Activated gamma-delta T cell treated with anti-CD3 and anti-CD28 coated beads, Interleukin-2, amount 50 U/mL, for 16 hours (primary cell): ENCODE measurements at regions not wholly inside any gene's neighbourhood (a gene's known extent, or its start where the extent isn't known, plus 50 kb on each side); places are given as distances from the start of the nearest gene placed in this dataset.
"Not testable (repeated sequence)": the region's sequence is repeated elsewhere in the genome, so short reads cannot be mapped to it uniquely, and the experiment has no call there.

ENCODE experiments used
- DNase-seq: peaks from one replicate; pipeline ENCODE4 v3.0.0-alpha.2; 2020; ENCODE audit warnings: low read depth

DNA sequence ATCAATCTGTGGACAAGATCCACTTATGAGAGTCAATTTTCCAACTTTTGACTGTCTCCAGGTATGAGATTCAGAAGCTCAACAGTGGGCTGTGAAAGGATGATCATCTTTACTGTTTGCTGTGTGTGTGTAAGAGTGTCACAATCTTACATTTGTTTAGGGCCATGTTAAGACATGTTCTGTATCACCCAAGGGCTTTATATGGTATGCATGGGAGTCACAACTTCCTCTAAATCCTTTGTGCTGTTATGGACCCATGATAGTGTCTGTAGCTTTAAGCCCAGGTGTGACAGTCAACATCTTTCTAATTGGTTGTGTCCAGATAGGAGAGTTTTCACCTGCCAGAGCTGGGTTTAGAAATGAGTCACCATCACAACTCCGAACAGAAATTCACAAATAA lies 70.2 kb downstream of the ZNF726 start:
- not testable (repeated sequence) for DNase-seq

DNA sequence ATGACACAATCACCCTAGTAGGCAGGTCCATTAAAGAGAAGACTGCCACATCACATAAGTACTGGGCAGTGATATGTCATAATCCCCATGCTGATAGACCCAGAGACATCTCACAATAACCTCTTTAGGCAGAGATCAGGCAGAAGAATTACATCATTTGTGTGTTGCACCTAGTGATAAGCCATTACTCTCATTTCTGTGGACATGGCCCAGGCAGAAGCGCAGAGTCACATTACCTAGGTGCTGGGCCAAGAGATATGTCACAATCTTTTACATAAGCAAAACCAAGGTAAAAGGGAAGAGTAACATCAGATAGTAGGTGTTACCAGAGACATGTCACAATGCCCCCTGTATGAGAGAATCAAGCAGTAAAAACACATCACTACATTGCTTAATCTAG lies 71.9 kb downstream of the ZNF726 start:
- DNase-seq: no peak

DNA sequence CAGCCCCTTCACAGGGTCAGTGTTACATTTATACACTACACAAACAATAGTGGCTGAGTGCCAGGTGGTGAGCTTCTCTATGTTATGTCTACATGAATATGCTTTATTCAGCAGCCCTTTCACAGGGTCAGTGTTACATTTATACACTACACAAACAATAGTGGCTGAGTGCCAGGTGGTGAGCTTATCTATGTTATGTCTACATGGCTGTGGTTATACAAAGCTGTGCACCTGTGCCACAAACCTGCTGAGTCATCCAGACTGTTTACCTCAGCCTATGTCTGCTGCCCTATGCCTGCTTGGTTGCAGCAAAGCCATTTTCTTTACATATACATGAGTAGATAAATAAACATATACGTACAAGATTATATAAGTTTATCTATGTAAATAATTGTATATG lies 76.5 kb downstream of the ZNF726 start:
- DNase-seq: no peak

DNA sequence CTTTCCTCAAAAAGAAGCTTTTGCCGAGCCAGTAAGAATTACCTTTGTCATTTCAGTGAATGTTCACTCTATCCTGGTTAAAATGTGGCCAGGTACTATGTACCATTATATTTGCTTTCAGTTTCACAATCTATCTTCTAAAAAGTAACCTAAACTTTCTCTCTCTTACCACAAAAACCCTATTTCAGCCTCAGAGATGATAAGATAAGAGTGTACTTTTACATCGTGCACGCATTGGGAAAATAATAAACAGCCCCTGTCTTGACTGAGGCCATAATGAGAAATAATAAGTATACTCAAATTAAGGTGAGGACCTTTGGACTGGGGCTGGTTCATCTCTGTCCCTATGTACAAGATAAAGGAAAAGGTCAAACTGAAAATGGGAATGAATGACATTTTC lies 77.7 kb downstream of the ZNF726 start:
- DNase-seq: no peak

DNA sequence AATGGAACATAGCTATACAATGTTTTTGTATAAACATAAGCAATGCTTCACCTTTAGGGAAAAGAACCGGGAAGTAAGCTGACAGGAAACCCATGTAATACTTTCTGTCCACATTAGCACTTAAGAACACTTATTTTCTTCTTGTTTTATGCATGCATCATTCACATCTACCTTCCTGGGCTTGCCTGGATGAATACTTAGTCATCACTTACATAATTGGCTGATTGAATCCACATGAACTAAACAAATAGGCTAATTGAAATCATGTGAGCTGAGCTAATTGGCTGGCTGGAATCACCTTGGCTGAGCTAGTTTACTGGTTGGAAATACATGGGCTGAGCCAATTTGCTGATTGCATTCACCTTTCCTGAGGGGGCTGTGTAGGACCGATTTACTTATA lies 78.8 kb downstream of the ZNF726 start:
- no peak for DNase-seq

DNA sequence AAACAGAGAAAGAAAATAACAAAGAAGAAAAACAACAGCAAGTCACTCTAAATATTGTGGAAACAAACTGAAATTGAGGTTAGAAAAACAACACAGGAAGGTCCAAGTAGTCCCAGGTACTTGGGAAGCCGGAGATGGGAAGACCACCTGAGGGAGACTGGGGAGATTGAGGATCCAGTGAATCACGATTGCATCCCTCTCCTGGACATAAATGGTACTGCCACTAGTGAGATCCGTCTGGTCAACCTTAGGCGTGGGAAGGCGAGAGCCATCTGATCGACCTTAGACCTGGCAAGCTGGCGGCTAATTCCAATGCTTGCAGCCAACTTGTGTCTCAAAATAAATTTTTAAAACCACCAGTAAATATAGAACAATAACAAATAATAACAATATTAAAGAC lies 81.9 kb downstream of the ZNF726 start:
- no peak for DNase-seq

DNA sequence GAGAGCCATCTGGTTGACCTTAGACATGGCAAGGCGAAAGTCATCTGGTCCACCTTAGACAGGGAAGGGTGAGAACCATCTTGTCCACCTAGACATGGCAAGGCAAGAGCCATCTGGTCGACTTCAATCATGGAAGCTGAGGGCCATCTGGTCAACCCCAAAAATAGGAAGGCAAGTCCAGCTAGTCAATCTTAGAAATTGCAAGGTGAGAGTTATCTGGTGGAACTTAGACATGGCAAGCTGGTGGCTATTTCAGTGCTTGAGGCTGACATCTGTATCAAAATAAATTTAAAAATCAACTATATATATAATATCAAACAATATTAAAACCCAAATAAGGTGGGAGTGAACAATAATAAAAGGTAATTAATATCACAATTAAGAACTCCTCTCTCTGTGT lies 83.9 kb downstream of the ZNF726 start:
- DNase-seq: no peak

DNA sequence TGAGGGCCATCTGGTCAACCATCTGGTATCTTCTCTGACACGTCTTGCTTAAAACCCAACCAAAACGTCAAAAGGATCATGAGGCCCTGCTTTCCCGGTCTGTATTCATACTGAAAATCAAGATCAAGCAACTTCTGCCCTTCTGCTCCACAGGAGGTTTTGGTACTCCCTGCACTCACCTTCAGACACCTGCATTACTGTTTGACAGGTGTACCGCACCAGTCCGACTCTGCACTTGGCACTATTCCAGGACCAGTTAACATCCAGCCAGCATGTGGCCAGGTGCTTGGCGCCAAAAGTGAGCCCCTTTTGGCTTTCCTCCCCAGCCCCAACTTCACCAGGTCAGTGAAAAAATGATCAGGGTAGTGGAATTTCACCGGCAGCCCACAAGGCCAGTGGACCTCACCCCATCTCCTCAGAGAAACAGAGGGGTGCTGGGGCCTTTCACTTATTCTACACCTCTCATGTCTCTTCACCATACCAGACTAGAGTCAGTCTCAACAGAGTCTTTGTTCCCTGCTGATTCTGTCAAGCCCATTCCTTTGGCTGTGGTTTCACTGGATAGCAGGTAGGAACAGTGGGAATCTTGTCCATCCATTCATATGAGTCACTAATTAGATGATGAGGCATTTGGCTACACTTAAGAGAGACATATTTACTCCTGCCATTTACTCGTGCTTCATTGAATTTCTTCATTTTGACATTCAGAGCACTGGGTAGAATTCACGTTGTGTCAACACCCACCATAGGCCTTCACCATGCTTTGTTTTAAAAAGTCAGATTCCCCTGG lies 85.3 kb downstream of the ZNF726 start:
- DNase-seq: no peak

DNA sequence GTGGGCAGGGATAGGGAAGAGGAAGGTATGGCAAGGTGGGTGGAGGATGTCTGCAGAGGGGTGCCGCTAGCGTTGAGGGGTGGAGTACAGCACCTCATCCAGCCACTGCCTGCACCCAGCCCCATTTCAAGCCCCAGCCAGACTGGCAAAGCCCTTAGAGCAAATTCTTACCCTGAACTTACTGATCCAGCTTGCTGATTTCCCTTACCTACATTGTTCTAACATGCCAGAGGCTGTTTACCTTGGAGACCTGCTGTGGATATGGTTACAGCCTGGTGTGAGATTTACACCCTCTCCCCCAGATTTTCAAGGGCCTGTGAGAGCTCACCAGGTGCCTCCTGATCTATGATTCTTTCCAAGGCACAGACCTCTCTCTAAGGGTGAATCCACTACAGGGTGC lies 86.0 kb downstream of the ZNF726 start:
- no peak for DNase-seq

DNA sequence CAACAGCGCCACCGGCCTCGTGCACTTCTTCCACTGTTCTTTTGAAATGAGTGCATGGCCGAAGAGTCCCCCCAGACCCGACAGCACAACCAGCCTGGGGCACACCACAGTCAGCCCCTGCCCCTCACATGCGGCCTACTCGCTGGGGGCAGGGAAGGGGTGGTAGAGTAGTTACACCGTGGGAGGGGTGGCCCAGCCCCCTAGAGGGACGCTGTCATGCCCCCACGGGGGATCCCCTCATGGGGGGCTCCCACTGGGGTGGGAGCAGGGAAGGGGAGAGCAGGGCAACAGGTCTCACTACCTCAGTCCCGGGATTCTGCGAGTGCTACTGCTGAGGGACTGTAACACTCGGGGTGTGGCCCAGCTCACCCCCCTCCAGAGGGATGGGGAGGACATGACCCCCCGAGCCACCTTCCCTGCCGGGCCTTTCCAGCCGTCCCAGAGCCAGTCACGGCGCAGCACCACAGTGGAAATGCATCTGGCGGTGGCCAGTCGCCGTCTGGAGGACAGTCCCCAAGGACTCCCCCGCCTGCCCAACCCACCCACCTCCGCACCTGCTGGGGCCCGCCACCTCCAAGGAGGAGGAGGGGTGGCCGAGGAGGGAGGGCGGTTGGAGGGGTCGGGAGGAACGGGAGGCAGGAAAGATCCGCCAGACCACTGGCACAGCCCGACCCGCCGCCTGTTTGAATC lies 84.6 kb upstream of the ZNF254 start:
- no peak for DNase-seq

DNA sequence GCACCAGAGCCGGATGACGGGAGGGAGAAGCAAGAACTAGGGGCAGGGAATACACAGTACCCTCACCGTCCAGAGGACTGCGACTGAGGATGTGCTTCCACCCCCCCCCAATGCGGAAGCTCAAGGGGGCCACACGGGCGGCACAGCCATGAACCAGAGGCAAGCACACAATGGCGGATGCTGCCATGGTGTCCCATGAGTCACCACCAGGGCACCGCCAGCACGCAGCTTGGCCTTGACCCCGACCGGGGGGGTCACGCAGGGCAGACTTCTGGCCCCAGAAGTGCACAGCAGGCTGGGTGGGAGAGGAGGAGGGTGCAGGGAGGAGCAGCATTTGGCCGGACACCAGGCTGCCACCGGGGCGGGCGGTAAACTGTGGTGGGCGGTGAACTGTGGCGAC lies 83.5 kb upstream of the ZNF254 start:
- no peak for DNase-seq

DNA sequence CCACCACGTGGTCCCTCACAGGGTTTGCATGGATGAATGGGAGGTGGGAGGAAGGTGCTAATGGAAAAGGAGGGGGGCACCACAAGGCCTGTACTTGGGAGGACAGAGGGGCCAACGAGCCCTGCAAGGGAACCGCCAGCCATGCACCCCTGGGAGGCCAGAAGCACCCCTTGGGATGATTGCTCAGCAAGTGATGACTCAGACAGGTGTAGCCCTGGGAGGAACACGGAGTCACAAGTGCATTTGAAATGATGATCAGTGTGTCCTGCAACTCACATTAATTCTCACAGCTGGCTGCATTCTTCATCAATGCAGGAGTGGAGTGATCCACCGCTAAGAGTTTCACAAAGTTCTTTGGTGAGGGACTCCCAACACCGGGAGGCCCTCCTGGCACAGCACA lies 82.8 kb upstream of the ZNF254 start:
- no peak for DNase-seq

DNA sequence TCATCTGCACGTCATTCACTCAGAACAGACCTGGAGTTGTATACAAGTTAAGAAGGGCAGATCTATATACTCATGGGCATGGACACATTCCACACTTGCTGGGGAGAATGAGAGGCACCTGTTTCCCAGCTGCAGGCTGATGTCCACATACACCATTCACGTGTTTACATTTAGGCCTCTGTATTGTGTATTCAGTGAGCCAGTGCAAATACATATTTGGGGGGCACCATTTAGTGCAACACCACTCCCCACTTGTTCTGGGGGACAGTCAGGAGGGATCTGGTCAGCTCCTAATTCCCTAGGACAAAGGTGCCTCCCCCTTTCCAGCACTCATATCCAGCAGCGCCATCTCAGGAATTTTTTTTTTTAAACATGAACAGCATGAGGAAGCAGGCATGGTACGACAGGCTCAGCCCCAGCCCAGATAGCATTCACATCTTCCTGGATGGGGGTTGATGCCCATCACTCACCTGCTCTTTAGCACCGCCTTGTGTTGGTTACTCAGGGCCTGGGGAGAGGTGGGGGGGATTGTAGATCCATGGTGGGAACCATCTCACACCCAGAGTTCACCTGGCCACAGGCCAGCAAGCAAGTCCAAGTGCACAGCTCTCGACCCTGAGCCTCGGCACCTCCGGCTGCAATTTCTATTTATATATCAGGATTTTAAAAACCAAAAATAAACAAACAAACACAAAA lies 56.9 kb upstream of the ZNF254 start:
- DNase-seq: no peak

DNA sequence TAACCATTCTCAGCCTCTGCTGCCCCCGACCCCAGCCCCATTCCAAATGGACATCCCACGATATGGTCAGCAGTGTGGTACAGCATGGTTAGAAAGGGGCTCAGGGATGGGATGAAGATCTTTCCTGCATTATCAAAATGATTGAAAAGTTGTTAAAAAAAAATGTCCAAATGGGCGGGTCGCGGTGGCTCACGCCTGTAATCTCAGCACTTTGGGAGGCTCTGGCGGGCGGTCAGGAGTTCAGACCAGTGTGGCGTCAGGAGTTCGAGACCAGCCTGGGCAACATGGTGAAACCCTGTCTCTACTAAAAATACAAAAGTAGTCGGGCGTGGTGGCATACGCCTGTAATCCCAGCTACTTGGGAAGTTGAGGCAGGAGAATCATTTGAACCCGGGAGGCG lies 54.3 kb upstream of the ZNF254 start:
- no peak for DNase-seq

DNA sequence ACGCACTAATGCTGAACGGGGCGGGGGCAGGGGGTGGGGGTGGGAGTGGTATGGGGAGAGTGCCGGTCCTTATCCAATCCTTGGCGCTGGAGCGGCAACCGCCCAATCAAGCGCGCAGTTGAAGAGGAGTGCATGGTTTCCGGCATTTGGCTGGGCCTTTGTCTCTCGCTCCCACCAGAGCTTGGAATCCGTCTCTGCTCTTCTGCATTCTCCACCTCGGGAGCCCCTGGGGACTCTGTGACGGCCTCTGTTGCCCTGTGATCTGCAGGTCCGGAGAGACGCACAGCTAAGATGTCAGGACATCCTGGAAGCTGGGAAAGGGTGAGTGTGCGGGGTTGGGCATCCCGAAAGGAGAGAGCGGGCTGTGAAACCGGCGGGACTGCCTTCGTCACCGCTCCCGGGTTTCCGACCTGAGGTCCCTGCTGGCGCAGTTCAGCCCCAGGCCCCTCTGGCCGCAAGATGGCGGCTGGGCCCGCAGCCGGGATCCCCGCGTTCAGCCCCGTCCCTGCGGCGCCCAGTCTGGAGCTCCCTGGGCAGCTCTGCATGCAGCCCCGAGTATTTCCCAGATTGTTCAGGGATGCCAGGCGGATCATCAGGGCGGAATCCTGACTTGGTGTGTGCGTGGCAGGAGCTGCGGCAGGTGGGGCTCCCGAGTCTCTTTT lies 53.6 kb upstream of the ZNF254 start:
- DNase-seq: peak; percentile 64

DNA sequence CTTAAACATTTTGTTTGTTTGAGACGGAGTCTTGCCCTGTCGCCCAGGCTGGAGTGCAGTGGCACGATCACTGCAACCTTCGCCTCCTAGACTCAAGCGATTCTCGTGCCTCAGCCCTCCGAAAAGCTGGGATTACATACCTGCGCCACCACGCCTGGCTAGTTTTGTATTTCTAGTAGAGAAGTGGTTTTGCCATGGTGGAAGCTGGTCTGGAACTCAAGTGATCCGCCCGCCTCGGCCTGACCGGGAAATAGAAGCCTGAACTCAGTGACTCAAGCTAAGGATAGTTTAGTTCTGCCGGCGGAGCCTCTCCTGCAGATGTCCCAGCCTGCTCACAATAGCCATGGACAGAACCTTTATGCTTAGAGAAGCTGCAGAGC lies 53.0 kb upstream of the ZNF254 start:
- peak; percentile 1 for DNase-seq

DNA sequence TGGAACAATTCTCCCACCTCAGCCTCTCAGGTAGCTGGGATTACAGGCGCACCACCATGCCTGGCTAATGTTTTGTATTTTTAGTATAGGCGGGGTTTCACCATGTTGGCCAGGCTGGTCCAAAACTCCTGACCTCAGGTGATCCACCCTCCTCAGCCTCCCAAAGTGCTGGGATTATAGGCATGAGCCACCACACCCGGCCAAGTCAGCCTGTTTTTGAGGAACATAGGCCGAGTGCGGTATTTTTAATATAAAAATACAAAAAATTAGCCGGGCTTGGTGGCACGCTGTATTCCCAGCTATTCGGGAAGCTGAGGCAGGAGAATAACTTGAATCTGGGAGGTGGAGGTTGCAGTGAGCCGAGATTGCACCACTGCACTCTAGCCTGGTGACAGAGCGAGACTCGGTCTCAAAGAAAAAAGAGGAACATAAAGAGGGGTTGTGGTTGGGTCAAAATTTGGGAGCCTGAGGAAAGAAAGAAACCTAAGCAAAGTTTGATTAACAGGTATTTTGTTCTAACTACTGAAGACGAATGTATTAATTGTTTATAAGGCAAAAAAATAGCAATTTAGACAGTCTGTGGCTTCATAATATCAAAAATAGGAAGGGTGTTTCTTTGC lies 51.6 kb upstream of the ZNF254 start:
- DNase-seq: not testable (repeated sequence)
